ENCODE measurements at regions not wholly inside any gene's neighbourhood (a gene's known extent, or its start where the extent isn't known, plus 50 kb on each side); places are given as distances from the start of the nearest gene placed in this dataset.

DNA sequence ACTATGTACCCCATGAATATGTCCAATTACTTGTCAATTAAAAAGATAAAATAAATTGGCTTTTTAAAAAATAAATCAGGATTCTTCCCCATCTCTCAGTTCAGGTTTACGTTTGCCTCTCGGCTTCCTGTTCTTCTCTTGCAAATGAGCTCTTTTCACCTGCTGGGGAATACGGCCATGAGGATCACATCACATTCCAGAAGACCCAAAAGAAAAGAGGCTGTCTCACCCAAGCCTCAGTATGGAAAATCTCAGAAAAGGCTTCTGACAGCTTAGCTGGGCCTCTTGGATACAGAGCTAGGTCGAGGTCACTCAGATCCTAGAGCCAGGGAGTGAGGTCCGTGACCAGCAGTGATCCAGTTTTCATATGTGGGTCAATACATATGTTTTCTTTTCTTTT lies 171.2 kb upstream of the SDK2 start:
- no peak for DNase-seq (ENCODE audit: low spot score)

- DNase-seq (ENCODE audit: low spot score), result no peak
These were observed 175.5 kb upstream of the SDK2 start for GRCh38 chr17:73819440-73820395.

DNA sequence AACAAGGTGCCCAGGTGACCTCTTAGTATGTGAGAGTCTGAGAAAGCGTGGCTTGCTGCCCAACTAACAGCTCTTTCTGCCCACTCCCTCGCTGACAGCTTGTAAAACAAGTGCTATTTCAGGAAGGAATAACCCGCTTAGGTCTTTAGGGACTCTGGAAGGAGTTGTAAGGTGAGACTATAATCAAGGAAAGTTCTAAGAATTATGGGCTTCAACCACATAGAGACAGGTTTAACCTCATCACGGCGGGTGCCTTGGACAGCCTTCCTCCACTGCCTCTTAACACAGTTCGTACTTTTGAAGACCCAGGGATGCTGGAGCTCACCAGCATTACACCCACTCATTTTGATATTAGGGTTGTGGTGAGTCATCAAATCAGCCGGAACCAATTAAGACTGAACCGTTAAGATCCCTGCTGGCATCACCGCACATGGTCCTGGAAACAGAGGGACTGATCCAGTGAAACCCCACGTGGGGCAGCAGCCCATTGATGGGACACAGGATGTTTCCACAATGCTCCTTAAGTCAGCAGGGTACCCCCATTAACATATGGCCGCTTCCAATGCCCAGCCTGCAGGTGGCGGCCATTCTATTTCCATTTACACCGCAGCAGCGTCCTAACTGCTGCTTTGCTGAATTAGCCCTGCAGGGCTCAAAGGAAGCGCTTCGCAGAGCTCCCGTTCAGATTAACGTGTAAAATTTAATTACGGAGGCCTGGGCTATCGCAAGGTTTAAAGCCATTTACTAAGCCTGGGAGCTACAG lies 176.6 kb upstream of the SDK2 start:
- DNase-seq (ENCODE audit: low spot score), result no peak

DNA sequence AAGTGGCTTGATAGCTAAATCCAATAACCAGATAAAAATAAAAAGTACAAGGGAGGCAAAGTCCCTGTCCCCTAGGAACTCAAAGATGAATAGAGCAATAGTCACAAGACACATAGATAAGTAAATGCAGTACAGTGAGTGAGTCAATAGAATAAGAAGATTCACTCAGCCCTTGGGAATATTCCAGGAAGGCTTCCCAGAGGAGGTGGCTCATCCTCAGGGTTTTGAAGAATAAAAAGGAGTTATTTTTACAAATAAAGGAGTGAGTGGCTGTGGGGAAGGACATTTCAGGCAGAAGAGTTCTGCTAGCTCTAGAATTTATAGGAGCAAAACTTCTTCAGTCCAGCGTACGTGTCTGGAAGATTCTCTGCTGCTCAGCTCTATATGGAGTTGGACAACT lies 177.4 kb upstream of the SDK2 start:
- DNase-seq (ENCODE audit: low spot score), result no peak

GRCh38 chr17:73822371-73822770 lies 178.1 kb upstream of the SDK2 start:
- peak; percentile 22 for DNase-seq (ENCODE audit: low spot score)

DNA sequence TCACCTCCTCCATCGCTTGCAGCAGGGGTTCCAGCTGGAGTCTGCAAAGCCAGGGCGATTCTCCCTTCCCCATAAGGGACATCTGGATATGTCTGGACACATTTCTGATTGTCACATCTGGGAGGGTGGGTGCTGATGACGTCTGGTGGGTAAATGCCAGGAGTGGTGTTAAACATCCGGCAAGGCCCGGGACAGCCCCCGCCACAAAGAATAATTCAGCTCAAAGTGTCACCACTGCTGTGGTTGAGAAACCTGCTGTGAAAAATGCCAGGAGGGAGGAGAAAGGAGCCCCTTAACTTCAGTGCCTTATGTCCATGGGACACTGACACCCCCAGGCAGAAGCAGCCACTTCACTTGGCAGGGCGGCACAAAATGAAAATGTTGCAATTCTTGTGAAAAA lies 179.4 kb upstream of the SDK2 start:
- DNase-seq (ENCODE audit: low spot score), result no peak

DNA sequence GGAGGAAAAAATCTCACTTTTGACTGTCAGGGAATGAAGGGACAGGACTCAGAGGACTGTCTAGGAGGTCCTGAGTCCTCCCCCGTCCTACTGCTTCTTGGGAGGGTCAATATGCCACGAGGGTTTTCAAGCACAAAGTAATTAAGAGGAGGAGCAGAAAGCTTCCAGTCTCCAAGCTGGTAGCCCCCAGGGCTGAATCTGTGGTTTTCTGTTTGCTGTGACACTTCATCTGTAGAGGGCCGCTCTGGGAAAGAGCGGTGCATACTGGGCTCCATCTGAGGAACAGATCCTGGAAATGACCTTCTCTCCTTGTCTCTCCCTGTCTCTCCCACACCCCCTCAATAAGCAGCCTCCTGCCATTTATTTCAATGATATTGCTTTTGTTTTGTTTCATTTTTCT lies 180.1 kb upstream of the SDK2 start:
- no peak for DNase-seq (ENCODE audit: low spot score)

GRCh38 chr17:73826181-73826871 lies 182.1 kb upstream of the SDK2 start:
- DNase-seq (ENCODE audit: low spot score), result no peak

DNA sequence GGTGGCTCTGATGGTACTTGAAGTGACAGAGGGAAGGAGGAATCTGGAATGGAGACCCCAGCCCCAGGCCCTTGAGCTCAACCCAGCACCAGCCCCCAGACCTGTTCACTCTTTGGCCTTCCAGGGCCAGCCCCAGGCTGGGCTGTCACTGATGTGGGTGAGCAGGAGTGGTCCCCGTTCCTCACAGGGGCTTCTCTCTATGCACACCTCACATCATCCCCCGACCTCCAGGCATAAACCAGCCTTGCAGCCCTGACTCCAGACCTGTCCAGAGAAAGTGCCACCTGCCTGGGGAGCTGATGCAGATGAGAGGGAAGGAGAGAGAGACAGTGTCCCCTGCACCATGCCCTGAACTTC lies 182.6 kb upstream of the SDK2 start:
- DNase-seq (ENCODE audit: low spot score), result no peak

- DNase-seq (ENCODE audit: low spot score), result peak; percentile 43
These were observed 183.5 kb upstream of the SDK2 start for GRCh38 chr17:73827627-73828291.

GRCh38 chr17:73829676-73830280 lies 185.5 kb upstream of the SDK2 start:
- DNase-seq (ENCODE audit: low spot score), result no peak

GRCh38 chr17:73831699-73832098 lies 187.5 kb upstream of the SDK2 start:
- no peak for DNase-seq (ENCODE audit: low spot score)

DNA sequence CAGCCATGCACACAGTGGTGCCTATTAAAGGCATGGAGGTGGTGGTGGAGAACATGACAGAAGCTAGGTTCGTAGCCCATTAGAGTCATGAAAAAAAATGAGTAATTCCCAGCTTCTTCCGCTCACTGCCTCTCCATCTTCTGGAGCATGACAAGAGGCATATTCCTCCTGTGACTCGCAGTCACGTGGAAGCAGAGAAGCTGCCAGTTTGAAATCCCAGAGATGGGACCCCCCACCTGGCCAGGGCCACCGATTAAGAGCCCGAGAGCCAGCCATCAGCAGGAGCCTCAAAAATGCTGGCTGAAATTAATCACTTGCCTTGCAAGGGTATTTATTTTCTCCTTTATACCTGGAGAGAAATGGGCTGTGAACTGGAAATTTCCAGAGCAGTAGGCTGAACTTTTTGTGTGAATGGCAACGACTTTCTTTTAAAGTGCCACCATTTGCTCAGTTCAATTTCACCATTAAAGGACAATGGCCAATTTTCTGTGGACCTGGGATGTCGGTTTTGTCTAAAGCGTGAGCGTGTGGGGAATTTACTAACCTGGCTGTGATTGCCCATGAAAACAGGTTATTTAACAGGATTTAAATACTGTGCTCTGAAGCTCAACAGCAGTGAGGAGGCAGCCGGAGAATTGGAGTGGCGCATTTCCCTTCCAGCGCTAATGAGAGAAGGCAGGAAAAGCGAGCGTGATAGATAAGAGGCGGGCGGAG lies 189.7 kb upstream of the SDK2 start:
- no peak for DNase-seq (ENCODE audit: low spot score)

GRCh38 chr17:73834684-73835343 lies 190.6 kb upstream of the SDK2 start:
- DNase-seq (ENCODE audit: low spot score), result no peak

- no peak for DNase-seq (ENCODE audit: low spot score)
These were observed 191.4 kb upstream of the SDK2 start for GRCh38 chr17:73835605-73836004.

GRCh38 chr17:73838815-73839214 lies 194.6 kb upstream of the SDK2 start:
- DNase-seq (ENCODE audit: low spot score), result no peak

- DNase-seq (ENCODE audit: low spot score), result no peak
These were observed 196.6 kb upstream of the SDK2 start for GRCh38 chr17:73840829-73841228.

DNA sequence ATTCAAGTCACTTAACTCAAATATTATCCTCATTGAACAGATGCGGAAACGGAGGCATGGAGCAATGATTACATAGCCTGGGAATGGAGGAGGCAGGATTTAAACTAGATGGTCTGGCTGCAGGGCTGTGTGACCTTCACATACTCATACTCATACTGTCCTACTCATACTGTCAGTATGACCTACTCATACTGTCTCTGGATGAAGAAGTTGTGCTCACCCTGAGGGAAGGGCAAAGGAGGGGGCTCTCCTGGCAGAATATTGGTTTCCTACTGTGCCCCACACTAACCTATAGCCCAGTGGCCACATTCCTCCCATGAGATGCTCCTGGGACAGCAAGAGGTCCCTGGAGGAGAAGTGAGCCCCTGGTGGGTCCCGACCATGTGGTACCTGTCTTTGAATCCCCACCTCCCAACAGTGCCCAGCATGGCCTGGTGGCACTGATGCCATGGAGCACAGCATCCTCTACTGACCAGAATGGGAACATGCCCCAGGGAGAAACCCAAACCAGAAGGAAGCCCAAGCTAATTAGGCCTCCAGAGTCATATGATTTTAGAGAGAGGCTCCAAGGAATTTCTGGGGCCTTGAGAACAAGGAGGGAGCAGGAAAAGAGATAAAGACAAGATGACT lies 197.3 kb upstream of the SDK2 start:
- no peak for DNase-seq (ENCODE audit: low spot score)

DNA sequence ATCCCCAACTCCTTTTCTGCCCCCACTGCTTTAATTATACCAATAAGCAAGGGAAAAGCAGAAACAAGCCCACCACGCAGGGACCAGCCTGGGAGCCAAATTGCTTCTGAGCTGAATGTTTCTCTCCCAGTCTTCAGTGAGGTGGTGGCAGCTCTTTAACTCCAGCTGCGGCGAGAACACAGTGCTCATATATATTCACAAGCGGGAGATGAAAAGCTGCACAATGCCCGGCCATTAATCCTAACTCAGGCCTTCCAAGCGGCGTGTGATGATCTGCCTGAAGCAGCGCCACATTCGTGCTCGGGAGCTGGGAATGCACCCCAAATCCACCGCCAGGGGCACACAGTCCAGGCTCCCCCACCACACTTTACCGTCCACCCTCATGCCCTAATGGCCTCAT lies 203.7 kb upstream of the SDK2 start:
- DNase-seq (ENCODE audit: low spot score), result no peak

DNA sequence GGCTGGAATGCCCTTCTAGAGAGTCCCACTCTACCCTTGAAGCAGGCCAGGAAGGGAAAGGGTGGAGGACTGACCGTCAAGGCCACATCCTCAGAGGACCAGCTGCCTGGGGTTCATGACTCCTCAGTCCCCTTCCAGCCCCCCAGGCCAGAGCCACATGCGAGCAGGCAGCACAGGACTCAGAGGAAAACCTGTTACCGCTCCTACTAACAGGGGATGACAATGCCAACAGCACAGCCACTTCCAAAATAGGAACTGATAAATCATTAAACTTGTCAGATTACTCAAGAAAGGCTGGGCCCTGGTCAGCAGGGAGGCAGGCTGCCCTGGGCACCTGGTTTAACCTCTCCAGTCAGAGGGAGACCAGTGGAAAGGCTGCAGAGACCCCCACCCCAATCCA lies 206.2 kb upstream of the SDK2 start:
- DNase-seq (ENCODE audit: low spot score), result no peak

All from CD4-positive, alpha-beta T cell treated with Interleukin-6 at 100 ng/mL for 8 hours (primary cell).